Heart right ventricle (tissue), 16 donors: ENCODE measurements at regions not wholly inside any gene's neighbourhood (a gene's known extent, or its start where the extent isn't known, plus 50 kb on each side); places are given as distances from the start of the nearest gene placed in this dataset.
A peak's percentile ranks its signal among the peaks of the same experiment; 100 is the strongest.

ENCODE experiments used
- ATAC-seq, 8 donors: fragments of 200-7000 bp; cut with Tn5 transposase; one replicate each; pipeline ENCODE4 v1.9.1; 2020; ENCODE audit warnings: mild to moderate bottlenecking in 8 of 8, moderate library complexity in 8 of 8, moderate number of reproducible peaks in 1 of 8
- DNase-seq, 2 donors: peaks; one replicate each; pipeline ENCODE4 v3.0.0-alpha.2; 2020
- H3K27ac ChIP-seq, 10 donors: fragments of 200-600 bp; sonication (generic) in 2 of 10; one replicate each; pipeline versions ENCODE4 v1.5.0 to v1.8.0; 2020 to 2022; ENCODE audit warnings: mild to moderate bottlenecking in 3 of 10
- H3K27me3 ChIP-seq, 7 donors: fragments of 200-600 bp; one replicate each; pipeline ENCODE4 v1.8.0; 2021 to 2022; ENCODE audit warnings: mild to moderate bottlenecking in 2 of 7
- H3K36me3 ChIP-seq, 9 donors: fragments of 200-600 bp; sonication (generic) in 1 of 9; one replicate each; pipeline versions ENCODE4 v1.5.0 to v1.8.0; 2020 to 2022; ENCODE audit warnings: mild to moderate bottlenecking in 2 of 9
- H3K4me1 ChIP-seq, 9 donors: fragments of 200-600 bp; sonication (generic) in 1 of 9; one replicate each; pipeline versions ENCODE4 v1.5.0 to v1.8.0; 2020 to 2022; ENCODE audit warnings: mild to moderate bottlenecking in 4 of 9
- H3K4me3 ChIP-seq, 10 donors: fragments of 200-600 bp; sonication (generic) in 2 of 10; one replicate each; pipeline versions ENCODE4 v1.5.0 to v1.8.0; 2020 to 2022; ENCODE audit warnings: mild to moderate bottlenecking in 7 of 10, moderate library complexity in 2 of 10
- H3K9me3 ChIP-seq, 11 donors: fragments of 200-600 bp in 10 of 11; sonication (generic) in 2 of 11; one replicate each; pipeline versions ENCODE4 v1.5.0 to v1.8.0; 2013 to 2022; ENCODE audit warnings: mild to moderate bottlenecking in 2 of 11, control low read depth in 1 of 11, moderate library complexity in 1 of 11
- CTCF ChIP-seq, 9 donors: fragments of 200-600 bp; sonication (generic) in 2 of 9; IDR thresholded peaks; one replicate each; pipeline versions ENCODE4 v1.5.0 to v1.8.0; 2021 to 2022; ENCODE audit warnings: antibody characterized with exemption in 9 of 9, mild to moderate bottlenecking in 5 of 9, moderate library complexity in 1 of 9
- WGBS, 2 donors: extraction: QIAGEN DNeasy Blood & Tissue Kit; methylation state at CpG; one replicate each; pipeline ENCODE4 v1.1.7; 2013; ENCODE audit warnings: inconsistent platforms in 1 of 2; 5-methylcytosine and 5-hydroxymethylcytosine counted together
- intact Hi-C, 10 donors: fragments of 100-400 bp; cut with DNase I; formaldehyde crosslinking; loops; one replicate each; pipeline versions ENCODE4 v1.11.1 to v1.14.2; 2022
- donor health status: Arrhythmogenic right ventricular cardiomyopathy.
- donor health status: ischemic (EF 13 %, LVEDD 7.1; RV severe dilation, severe dysfunction).
- donor health status: healthy with polysubstance abuse.
- donor health status: DM: no; HTN: yes; CAD: no.
- donor health status: DM: no; HTN: no; CAD: no.
- donor health status: ischemic (EF 25% LVEDD 6.9; RV normal size, moderate dysfunction).
- donor health status: ischemic (EF 25% LVEDD 5.7; RV mildly dilated, moderate dysfunction).
- donor health status: healthy.
- donor health status: DM: yes; HTN: yes; CAD: no.
- donor health status: Ischemic cardiomyopathy.
- donor health status: ischemic (EF 35%, LVEDD 5.7; RV mildly dilated, moderate dysfunction).
- donor health status: nonischemic (EF 11% LVEDD 7.7; RV severe dilation, severe dysfunction).
- donor health status: DM: yes; HTN: yes; CAD: no.
- donor health status: PGD.
- donor health status: ischemic (EF 29% LVEDD 5.4; RV normal size, mild dysfunction).
- donor health status: nonischemic (EF 23%, LVEDD 6.1; RV moderate dilation, normal function).

- ATAC-seq (no peak), DNase-seq (no peak)
- TF ChIP-seq CTCF (IDR thresholded peaks at IDR 0.05): no peak
- H3K4me3 ChIP-seq: no peak overlapping the region
- peaks cover 0 to 10% (median 0%) of the 10 kb centered on the region in 11 donors for H3K9me3 ChIP-seq
- peaks cover 0 to 11% (median 0%) of the 10 kb centered on the region in 9 donors for H3K4me1 ChIP-seq
- 89 to 91% methylated on average over 2 of the region's 2 CpGs for WGBS, 2 donors
- intact Hi-C loops: loop anchor here in 1 of 10 donors (10.0 kb wide), 1 partner anchor 51 kb away; no protein-coding TSS in a partner anchor
- no peaks in the 10 kb centered on the region for H3K36me3 ChIP-seq
- peak overlapping the region in 2 of 10 donors; percentile 14 to 88 for H3K27ac ChIP-seq
- no peaks in the 10 kb centered on the region for H3K27me3 ChIP-seq
These were observed 134.1 kb upstream of the CREB1 start for GRCh38 chr2:207395535-207396251.

- WGBS, 2 donors: 71 to 85% methylated on average over 9 of the region's 9 CpGs
These were observed 131.7 kb upstream of the CREB1 start for GRCh38 chr2:207397917-207398655.

GRCh38 chr2:207399301-207399700 lies 130.5 kb upstream of the CREB1 start:
- 74 to 76% methylated on average over 2 of the region's 2 CpGs for WGBS, 2 donors
- Histone ChIP-seq H3K27me3 (no peaks in the 10 kb centered on the region), H3K27ac (no peak overlapping the region), H3K4me3 (no peak overlapping the region), H3K36me3 (no peaks in the 10 kb centered on the region), H3K9me3 (peaks cover 0 to 10% (median 0%) of the 10 kb centered on the region in 11 donors), H3K4me1 (peaks cover 0 to 8% (median 0%) of the 10 kb centered on the region in 9 donors)
- TF ChIP-seq CTCF (IDR thresholded peaks at IDR 0.05): no peak
- DNase-seq (no peak), ATAC-seq (no peak)
- intact Hi-C loops: loop anchor here in 1 of 10 donors (10.0 kb wide), 1 partner anchor 54 kb away; no protein-coding TSS in a partner anchor

More at GRCh38 chr2:207397917-207398655, 131.7 kb upstream of the CREB1 start:
- Histone ChIP-seq H3K27me3 (no peaks in the 10 kb centered on the region), H3K27ac (no peak overlapping the region), H3K36me3 (no peaks in the 10 kb centered on the region), H3K4me3 (no peak overlapping the region), H3K4me1 (peaks cover 0 to 11% (median 0%) of the 10 kb centered on the region in 9 donors), H3K9me3 (peaks cover 0 to 10% (median 0%) of the 10 kb centered on the region in 11 donors)
- TF ChIP-seq CTCF (IDR thresholded peaks at IDR 0.05): no peak
- DNase-seq (no peak), ATAC-seq (no peak)
- intact Hi-C loops: loop anchor here in 1 of 10 donors (10.0 kb wide), 1 partner anchor 53 kb away; no protein-coding TSS in a partner anchor

GRCh38 chr2:207401338-207401737 lies 128.4 kb upstream of the CREB1 start:
- Histone ChIP-seq H3K36me3 (no peaks in the 10 kb centered on the region), H3K9me3 (no peaks in the 10 kb centered on the region), H3K27me3 (no peaks in the 10 kb centered on the region), H3K27ac (no peak overlapping the region), H3K4me1 (peaks cover 0 to 7% (median 0%) of the 10 kb centered on the region in 9 donors), H3K4me3 (no peak overlapping the region)
- ATAC-seq (no peak), DNase-seq (no peak)
- intact Hi-C loops: no loop called here
- TF ChIP-seq CTCF (IDR thresholded peaks at IDR 0.05): no peak
